Myocyte (in vitro differentiated cells): ENCODE measurements at regions not wholly inside any gene's neighbourhood (a gene's known extent, or its start where the extent isn't known, plus 50 kb on each side); places are given as distances from the start of the nearest gene placed in this dataset.

ENCODE experiments used
- DNase-seq: peaks from one replicate; pipeline ENCODE4 v3.0.0-alpha.2; 2012; ENCODE audit warnings: low read depth

GRCh38 chr3:45277636-45278035, 51.5 kb upstream of the TMEM158 start:
- no peak for DNase-seq

- no peak for DNase-seq
Observed at GRCh38 chr3:45280232-45280631, 54.1 kb upstream of the TMEM158 start.

DNA sequence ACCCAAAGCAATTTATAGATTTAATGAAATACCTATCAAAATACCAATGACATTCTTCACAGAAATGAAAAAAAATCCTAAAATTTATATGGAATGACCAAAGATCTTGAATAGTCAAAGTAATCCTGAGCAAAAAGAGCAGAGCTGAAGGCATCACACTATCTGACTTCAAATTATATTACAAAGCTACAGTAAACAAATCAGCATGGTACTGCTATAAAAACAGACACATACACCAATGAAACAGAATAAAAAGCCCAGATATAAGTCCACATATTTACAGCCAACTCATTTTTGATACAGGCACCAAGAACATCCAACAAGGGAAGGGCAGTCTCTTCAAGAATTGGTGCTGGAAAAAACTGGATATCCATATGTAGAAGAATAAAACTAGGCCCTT, 54.9 kb upstream of the TMEM158 start:
- no peak for DNase-seq

DNA sequence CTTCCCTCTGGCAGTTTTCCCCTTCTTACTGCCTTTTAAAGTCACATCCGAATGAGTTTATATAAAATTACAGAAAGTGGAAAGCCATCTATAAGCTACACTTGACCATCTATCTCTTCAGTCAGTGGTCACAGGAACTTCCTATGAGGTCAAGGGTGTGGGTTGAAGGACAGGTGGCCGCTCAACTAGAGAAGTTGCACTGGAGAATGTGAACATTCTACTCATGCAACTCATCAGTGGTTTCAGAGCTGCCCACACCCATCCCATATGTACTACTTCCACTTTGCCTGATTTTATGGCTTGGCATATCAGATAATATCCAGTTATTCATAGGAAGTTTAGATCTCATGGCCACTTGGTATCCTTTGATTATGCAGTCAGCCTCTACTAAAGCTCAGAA, 57.4 kb upstream of the TMEM158 start:
- DNase-seq, result peak; percentile 45

DNA sequence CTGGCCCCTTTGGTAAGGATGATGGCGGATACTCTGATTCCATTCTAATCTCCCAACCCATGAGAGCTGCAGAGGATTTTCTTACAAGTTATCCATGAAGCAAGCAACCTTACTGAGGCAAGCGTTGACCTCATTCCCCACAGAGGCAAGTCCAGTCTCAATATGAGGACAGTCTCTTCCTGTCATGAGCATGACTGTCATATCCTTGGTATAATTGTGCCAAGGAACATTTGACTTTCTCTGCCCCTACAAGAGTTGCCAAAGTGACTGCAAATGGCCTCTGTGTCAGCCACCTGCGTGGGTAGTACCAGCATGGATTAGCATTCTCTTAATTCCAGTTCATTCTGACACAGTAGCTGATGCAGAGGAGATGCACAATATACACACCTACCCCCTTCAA, 71.2 kb upstream of the TMEM158 start:
- no peak for DNase-seq

DNA sequence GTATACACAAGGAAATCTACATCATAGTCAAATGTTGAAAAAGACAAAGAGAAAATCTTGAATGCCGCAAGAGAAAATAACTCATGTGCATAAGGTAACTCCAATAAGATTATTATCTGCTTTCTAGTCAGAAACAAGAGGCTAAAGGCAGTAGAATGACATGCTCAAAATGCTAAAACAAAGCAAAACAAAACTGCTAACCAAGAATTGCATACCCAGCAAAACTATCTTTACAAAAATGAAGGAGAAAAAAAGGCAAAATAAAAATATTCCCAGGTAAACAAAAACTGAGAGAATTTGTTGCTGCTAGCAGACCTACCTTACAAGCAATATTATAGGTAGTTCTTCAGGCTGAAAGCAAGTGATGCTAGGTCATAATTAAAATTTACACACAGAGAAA, 76.4 kb upstream of the TMEM158 start:
- no peak for DNase-seq

- DNase-seq, result no peak
Observed at GRCh38 chr3:45306406-45307008, 80.4 kb upstream of the TMEM158 start.

DNA sequence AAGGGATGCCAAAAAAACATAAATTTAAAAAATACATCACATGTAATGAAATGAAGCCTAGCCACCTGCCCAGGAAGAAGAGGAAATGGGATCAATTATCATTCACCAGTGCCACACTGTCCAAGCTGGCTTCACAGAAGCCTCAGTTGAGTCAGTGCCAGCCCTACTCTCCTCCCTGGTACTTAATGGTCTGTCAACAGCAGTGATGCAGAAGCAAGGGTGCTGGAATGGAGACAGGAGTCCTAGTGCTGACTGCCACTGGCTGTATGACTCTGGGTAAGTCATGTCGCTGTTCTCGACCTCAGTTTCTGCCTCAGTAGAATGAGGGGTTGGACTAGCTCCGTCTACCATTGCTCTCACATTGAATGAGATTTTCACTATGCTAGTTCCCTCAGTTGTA, 78.5 kb upstream of the LARS2 start:
- DNase-seq, result no peak

DNA sequence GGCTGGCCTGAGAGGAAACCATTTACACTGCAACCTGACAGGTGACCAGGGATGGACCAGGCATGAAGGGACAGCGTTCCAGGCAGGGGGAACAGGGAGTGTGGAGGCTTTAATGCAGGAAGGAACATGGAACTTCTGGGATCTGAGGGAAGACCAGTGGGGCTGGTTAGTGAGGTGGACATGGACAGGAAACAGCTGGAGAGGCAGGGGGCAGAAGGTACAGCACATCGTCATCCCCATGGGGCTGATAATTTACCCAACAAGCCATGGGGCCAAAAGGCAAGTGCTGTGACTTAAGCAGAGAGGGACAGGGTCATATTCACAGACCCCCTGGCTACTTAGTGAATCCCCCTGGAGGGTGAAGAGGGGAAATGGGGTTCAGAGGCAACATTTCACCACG, 77.0 kb upstream of the LARS2 start:
- no peak for DNase-seq

GRCh38 chr3:45311953-45312801, 76.2 kb upstream of the LARS2 start:
- no peak for DNase-seq

GRCh38 chr3:45312836-45313493, 75.4 kb upstream of the LARS2 start:
- no peak for DNase-seq

DNA sequence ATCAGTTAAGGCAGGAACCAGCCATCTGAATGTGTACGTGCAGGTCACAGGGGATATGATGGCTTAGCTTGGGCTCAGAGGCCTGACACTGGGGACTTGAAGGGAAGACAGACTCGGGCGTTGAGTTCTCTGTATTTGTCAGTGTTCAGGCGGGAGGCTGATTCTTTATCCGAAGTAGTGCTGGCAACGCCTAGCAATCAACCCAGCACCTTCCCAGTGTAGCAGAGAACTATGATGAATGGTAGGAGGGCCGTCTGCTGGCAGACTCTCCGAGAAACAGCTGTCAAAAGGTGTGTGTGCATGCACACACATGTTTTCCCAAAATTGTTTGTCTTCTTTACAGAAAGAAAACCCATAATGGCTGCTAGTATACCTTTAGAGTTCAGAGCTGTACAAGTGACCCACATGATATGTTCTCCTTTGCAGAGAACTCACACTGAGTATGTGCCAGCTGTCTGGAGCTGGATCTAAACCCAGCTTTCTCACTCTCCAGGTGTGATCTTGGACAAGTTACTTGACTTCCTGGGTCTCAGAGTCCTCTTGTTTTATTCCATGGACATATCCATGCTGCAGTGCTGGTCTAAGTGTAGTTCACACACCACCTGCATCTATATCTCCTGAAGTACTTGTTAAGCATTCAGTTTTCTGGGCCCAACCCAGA, 74.5 kb upstream of the LARS2 start:
- no peak for DNase-seq

GRCh38 chr3:45317710-45318109, 70.7 kb upstream of the LARS2 start:
- no peak for DNase-seq

DNA sequence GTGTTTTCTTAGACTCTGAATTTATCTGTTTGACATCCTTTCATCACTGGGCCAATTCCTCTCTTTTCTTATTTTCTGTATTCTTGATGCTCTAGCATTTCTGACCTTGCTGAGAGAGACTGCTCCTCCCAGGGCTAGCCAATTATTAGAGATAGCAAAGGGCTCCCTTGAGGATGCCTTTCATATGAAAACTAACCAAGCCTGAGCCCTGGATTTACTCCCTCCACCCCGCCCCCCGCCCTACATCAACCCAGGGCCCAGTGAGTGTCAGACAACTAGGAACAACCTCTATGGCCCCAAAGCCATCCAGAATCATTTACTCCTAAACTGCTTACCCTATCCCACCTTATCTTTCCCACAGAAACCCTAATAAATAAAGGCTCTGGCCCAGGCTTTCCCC, 69.7 kb upstream of the LARS2 start:
- no peak for DNase-seq

- no peak for DNase-seq
Observed at GRCh38 chr3:45319231-45319995, 69.0 kb upstream of the LARS2 start.

DNA sequence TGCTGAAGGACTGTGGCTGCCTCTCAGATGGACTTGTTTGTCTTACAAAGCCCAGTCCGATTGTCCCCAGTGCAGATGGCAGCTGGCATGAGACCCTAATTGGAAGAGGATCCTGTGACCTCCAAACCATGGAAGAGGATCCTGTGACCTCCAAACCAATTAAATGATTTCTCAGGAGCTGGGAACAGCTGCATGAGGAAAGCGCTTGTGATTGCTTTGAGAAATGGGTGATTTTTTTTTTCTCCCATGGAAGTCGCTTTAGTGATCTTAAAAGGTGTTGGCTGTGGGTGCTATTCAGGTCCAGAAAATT, 68.4 kb upstream of the LARS2 start:
- DNase-seq, result peak; percentile 45

DNA sequence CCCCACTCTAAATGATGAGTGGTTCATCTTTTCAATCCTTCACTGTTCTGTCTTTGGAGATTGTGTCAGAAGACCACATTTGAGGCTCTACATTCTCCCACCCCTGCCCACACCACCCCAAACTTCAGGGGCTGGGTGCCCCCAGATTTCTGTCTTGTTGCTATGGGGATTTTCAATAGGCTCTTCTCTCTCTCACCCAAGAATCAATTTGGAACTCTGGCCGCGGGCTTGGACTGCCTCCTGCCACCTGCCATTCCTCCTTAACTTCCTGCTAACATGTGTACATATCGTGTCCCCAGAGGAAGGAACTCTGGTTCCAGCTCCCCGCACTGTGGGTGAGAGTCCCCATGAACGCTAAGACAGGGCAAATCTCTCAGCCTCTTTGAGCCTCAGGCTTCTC, 67.4 kb upstream of the LARS2 start:
- DNase-seq, result no peak

DNA sequence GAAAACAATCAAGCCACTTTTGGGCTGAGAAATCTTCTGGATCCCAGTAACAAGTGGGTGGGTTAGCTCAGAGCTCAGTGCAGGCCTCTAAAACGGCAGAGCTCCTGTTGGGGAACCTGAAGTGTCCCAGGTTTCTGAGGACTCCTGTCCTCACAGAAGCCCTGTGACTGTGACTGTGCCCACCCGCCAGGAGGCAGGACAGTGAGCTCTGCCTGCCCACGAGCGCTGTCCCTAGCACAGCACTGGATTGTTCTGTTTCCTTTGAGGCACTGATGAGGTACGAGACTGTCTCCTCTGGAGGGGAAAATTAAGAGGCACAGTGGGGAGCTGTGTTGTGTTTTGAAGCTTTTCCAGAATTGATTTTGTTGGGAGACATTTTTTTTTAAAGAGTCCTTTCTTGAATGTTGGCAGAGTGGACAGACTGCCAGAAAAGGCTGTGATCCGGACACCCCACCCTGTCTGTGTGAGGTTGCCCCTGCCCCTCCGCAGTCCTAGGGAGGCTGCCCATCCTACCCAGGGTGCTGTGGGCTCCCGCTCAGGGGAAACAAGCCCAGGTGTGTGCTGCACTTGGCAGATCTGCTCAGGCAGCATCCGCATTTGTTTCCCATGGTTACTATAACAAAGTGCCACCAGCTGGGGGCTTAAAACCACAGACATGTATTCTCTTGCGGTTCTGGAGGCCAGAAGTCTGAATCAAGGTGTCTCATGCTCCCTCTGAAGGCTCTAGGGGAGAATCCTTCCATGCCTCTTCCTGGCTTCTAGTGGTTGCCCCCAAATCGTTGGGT, 66.6 kb upstream of the LARS2 start:
- peak; percentile 15 for DNase-seq

- DNase-seq, result no peak
Observed at GRCh38 chr3:45322616-45323015, 65.8 kb upstream of the LARS2 start.

GRCh38 chr3:45325676-45326075, 62.7 kb upstream of the LARS2 start:
- DNase-seq, result no peak
